ENCODE measurements at regions not wholly inside any gene's neighbourhood (a gene's known extent, or its start where the extent isn't known, plus 50 kb on each side); places are given as distances from the start of the nearest gene placed in this dataset.

DNA sequence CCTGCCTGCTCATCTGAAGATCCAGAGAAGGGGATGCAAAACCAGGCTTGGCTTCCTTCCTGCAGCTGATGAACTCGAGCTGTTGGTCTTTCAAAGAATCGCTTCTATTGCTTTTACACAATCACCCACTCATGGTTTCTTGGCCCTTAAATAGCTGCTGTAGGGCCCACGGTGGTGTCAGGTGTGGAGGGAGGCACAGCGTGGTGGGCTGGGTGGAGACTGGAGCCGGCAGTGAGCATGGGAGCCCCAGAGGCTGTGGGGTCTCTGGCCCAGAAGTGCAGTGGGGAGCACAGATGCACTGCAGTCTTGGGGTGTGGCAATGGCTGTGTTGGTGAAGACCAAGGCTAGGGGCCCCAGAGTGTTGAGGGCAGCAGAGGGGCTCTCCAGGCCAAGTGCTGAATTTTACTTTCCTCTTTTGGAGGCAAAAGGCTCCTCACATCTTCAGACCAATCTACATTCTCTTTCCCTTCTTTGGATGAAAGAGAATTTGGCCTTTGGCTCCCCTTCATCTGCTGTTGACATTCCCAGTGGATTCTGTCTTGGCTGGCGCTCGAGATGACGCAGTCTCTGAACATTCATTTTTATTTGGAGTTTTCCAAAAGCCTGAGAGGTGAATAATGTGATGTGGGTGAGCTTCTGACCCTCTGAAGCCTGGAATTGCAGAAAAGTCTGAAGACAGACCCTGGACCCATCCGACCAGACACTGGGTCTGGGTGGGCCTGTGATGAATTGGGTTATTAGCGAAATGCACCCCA is 70.1 kb upstream of the ASB18 start:
- Histone ChIP-seq H3K4me2 (ENCODE audit: low read length) (no peak overlapping the region), H3K4me3 (ENCODE audit: low read depth, low read length) (no peak overlapping the region), H3K36me3 (ENCODE audit: control insufficient read depth, insufficient read depth, low read length) (no peaks in the 10 kb centered on the region), H3K27ac (no peak overlapping the region), H2AFZ (no peak overlapping the region), H3K79me2 (no peaks in the 10 kb centered on the region), H3K9me3 (ENCODE audit: control insufficient read depth, low read length) (no peaks in the 10 kb centered on the region), H3K4me1 (no peaks in the 10 kb centered on the region), H3K9ac (no peak overlapping the region), H3K27me3 (ENCODE audit: control insufficient read depth, insufficient read depth, low read length) (no peaks in the 10 kb centered on the region)
- no peak for TF ChIP-seq CTCF (IDR thresholded peaks at IDR 0.05)

DNA sequence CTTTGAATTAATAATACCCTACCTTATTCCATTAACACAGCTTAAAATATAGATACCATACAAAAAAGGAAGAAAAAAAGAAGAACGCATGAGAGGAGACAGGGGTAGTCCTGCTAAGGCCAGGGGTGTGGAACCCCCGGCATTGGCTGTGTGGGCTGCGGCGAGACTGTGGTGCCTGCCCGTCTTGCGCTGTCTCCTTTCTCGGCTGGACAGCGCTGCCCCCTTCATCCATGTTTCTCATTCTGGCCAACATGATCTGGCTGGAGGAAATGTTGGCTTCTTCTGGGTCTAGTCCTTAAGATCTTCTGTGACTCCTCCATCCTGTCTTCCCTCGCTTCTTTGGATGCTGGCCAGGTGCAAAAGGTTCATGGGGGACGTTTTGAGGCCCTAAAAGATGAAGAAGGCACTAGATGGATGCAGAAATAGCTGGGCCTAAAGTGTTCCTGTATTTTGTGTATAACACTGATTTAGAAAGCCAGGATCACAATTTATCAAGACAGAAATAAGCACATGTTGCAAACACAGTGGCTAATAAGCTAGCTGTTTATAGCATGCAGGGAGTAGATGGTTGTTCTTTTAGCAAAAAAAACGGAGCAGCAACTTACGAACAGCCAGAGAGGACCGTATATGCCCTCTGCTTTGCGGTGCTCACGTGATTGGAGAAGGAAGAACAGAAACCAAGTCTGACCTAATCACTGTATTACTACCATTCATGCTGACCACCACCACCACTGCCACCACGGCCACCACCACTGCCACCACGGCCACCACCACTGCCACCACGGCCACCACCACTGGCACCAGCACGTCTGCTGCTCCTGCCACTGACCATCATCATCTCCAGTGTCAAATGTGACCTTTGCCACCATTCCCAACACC is 71.7 kb upstream of the ASB18 start:
- Histone ChIP-seq H3K9me3 (ENCODE audit: control insufficient read depth, low read length) (no peaks in the 10 kb centered on the region), H3K27ac (no peak overlapping the region), H2AFZ (no peak overlapping the region), H3K27me3 (ENCODE audit: control insufficient read depth, insufficient read depth, low read length) (no peaks in the 10 kb centered on the region), H3K4me2 (ENCODE audit: low read length) (no peak overlapping the region), H3K79me2 (no peaks in the 10 kb centered on the region), H3K36me3 (ENCODE audit: control insufficient read depth, insufficient read depth, low read length) (no peaks in the 10 kb centered on the region), H3K4me3 (ENCODE audit: low read depth, low read length) (no peak overlapping the region), H3K9ac (no peak overlapping the region), H3K4me1 (no peaks in the 10 kb centered on the region)
- no peak for TF ChIP-seq CTCF (IDR thresholded peaks at IDR 0.05)

- Histone ChIP-seq H2AFZ (no peak overlapping the region), H3K4me2 (ENCODE audit: low read length) (no peak overlapping the region), H3K9me3 (ENCODE audit: control insufficient read depth, low read length) (no peaks in the 10 kb centered on the region), H3K79me2 (no peaks in the 10 kb centered on the region), H3K4me3 (ENCODE audit: low read depth, low read length) (no peak overlapping the region), H3K4me1 (no peaks in the 10 kb centered on the region), H3K27ac (no peak overlapping the region), H3K9ac (no peak overlapping the region), H3K36me3 (ENCODE audit: control insufficient read depth, insufficient read depth, low read length) (no peaks in the 10 kb centered on the region), H3K27me3 (ENCODE audit: control insufficient read depth, insufficient read depth, low read length) (no peaks in the 10 kb centered on the region)
- no peak for TF ChIP-seq CTCF (IDR thresholded peaks at IDR 0.05)
Observed at GRCh38 chr2:236336575-236337464, 72.6 kb upstream of the ASB18 start.

DNA sequence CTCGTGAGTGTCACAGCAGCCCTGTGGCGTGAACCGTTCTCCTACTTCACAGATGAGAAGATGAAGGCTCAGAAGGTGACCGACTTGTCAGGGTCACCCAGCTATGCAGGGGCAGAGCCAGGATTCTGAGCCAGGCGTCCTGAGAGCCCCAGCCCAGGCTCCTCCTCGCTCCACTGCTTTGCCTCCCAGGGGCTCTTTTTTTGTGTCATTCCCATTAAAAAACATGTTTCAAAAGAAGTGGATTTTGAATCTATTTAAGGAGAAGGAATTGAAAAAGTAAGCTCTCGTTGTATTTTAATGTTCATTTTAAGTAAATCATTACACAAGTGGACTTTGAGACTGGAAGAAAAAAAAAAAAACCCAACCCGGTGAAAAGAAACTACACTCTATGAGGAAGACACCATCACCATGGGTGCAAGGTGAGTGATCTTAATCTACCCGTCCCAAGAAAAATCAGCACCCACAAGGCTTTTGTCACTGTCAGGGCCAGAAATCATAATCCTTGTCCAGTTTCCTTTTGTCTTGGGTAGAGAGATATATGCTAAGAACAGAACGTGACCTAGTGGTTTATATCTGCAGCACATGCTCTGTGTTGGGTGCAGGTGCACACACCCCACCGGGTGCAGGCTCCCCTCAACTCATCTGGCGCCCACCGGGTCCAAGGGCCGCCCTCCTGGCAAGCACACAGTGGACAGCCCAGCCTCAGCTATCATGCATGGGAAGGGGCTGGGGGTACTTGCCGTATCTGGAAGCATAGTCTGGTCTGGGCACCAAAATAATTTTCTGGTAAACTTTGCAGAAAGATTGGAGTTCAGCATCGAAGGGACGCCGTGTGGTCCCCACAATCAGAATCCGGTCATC is 73.5 kb upstream of the ASB18 start:
- H3K27ac ChIP-seq, result no peak overlapping the region
- H3K9ac ChIP-seq, result no peak overlapping the region
- H3K4me3 ChIP-seq (ENCODE audit: low read depth, low read length), result no peak overlapping the region
- no peaks in the 10 kb centered on the region for H3K9me3 ChIP-seq (ENCODE audit: control insufficient read depth, low read length)
- H3K4me2 ChIP-seq (ENCODE audit: low read length), result no peak overlapping the region
- H3K4me1 ChIP-seq, result no peaks in the 10 kb centered on the region
- no peaks in the 10 kb centered on the region for H3K79me2 ChIP-seq
- TF ChIP-seq CTCF (IDR thresholded peaks at IDR 0.05), result no peak
- H3K36me3 ChIP-seq (ENCODE audit: control insufficient read depth, insufficient read depth, low read length), result no peaks in the 10 kb centered on the region
- H3K27me3 ChIP-seq (ENCODE audit: control insufficient read depth, insufficient read depth, low read length), result no peaks in the 10 kb centered on the region
- no peak overlapping the region for H2AFZ ChIP-seq

Data from parathyroid adenoma (tissue), 2 donors.